GM19452 (cell line): ENCODE measurements at regions not wholly inside any gene's neighbourhood (a gene's known extent, or its start where the extent isn't known, plus 50 kb on each side); places are given as distances from the start of the nearest gene placed in this dataset.

Experiments used
- ATAC-seq: cut with Tn5 transposase; IDR thresholded peaks from one replicate; pipeline ENCODE4 v1.9.1; 2021; ENCODE audit not compliant: unreplicated experiment

DNA sequence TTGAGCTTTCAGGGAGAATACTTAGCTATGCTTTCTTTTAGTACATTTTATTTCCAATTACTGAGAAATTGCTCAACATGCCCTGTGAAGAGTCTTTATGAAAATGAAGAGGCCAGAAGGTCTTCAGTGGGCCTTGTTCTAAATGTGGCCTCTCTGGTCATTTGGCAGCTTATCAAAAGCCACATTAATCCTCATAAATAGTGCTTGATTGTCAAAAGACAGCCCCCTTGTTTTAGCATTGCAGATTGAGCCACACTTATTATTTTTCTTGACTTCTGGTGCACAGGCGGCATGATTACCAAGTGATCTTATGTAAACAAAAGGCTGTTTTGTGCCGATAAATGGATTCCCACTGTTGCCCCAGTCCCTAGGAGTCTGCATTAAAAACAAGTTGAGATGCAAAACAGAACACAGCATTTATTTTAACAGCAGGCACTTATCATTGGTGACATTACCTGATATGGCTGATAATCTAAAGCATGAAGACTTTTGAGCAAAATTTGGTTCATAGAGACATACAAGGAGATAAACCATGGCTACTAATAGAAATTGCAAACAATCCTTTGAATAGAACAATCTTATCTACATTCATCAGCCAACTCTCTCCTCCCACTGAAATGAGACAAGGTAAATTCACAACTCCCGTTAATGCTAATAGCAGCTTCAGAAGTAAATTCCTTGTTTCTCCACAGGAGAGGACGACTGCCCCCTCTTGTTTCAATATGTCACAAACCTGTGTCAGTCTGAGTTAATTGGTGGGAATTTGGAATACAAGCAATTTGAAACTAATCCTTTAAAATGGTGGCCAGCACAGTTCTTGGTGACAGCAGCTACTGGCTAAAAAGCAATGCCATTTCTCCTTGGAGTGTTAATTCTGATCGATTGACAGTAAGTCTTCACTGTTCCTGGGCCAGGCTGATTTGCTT lies 194.3 kb downstream of the NSUN3 start:
- ATAC-seq, result no peak

DNA sequence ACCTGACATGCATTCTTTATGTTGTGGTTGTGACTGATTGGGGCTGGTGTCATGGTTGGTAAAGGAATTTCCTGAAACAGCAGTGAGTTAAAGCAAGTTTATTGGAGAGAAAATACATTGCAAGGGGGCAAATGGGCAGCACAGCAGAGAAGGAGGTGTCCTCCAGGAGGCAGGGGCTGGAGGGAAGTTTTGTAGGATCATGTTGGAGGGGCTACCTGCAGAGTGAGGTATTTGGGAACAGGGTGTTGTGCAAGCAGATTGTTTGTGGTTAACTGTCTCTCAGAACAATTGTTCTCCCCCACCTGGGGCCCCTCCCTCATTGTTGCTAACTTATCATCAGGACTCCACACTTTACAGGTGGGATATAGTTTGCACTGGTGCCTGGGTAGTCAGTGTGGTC lies 196.0 kb downstream of the NSUN3 start:
- no peak for ATAC-seq

DNA sequence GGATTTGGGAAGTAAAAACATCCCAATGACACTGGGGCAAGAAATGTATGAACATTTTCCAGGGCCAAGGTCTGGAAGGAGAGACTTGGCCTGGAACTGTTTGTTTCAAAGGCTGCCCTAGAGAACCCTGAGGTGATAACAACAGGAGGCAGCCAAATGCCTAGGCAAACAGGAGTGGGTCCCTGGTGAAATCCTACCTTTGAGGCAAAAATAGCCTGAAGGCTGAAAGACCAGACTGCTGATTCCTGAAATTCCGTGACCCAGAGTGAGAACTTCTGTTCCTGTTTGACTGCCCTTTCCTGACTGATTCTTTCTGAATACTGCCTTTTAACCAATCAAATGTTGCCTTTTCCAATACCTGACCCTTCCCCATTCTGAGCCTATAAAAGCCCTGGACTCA lies 196.4 kb downstream of the NSUN3 start:
- no peak for ATAC-seq

DNA sequence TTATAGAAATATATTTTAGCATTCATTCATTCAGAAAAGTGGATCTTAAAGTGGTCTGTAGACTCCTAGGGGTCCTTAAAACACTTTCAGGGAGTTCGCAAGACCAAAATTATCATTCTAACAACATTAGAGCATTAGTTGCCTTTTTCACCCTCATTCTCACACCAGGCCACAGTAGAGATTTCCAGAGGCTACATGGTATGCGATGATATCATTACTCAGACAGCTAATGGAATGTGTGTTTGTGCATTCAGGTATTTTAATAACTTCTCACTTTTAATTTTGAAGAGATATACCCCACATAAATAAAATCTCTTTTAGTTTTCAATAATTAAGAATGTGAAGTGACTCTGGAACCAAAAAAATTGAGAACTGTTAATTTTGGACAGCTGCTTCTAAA lies 206.9 kb downstream of the NSUN3 start:
- no peak for ATAC-seq

DNA sequence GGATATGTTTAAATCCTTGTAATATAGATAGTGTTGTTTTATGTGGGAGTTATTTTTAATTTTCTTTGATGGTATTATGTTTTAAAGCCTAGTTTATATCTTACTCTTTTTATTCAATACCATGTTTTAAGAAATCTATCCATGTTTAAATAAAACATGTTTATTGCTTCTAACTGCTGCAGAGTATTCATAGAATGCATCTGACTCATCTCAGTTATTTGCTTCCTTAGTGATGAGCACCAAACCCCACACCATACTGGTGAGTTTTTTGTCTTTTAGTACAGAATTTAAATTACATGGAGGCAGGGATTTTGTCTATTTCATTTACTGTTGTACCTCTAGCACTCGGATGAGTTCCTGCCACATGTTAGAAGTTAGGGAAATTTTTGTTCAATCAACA lies 209.2 kb downstream of the NSUN3 start:
- no peak for ATAC-seq

DNA sequence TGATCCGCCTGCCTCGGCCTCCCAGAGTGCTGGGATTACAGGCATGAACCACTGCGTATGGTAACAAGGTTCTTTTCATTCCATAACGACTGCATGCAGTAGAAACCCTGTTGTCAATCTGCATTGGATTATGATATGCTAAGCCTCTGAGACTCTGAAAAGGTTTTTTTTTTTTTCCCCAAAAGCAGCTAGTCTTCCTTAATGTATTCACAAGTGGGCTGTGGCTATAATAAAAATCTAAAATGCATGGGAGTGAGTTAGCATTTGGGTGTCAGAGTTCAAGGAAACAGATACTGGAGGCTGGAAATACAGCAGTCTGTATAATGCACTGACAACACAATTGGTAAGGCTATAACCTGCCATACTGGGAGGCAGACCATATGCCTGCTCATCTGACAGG lies 218.1 kb downstream of the NSUN3 start:
- no peak for ATAC-seq

DNA sequence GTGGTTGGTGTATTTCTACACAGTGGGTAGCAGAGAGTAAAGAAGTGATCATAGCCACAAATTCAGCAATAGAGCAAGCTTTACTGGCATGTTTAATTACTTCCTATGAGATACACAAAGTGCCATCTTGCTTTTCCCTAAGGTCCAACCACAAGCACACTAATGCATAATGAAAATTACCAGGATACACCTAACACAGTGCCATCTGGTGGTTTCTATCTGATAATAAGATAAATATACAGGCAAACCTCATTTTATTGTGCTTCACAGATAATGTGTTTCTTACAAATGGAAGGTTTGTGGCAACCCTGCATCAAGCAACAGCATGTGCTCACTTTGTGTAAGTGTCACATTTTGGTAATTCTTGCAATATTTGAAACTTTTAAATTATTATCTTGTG lies 223.0 kb downstream of the NSUN3 start:
- no peak for ATAC-seq

DNA sequence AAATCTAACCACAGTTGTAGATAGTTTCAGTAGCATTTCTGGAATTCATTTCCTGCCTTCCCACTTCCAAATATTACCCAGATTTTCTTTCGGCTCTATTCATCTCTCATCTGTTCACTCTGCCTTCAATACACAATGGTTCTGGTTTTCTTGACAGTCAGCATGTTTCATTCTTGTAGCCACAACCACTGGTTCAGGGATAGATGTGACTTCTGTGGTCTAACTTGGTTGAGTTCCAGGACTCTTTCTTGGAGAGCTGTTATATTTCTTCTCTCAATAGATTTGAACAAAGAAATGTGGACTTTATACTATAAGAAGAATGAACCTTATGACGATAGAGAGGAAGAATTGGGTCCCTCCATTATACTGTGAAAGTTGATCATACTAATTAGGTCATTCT lies 228.8 kb downstream of the NSUN3 start:
- ATAC-seq, result no peak

DNA sequence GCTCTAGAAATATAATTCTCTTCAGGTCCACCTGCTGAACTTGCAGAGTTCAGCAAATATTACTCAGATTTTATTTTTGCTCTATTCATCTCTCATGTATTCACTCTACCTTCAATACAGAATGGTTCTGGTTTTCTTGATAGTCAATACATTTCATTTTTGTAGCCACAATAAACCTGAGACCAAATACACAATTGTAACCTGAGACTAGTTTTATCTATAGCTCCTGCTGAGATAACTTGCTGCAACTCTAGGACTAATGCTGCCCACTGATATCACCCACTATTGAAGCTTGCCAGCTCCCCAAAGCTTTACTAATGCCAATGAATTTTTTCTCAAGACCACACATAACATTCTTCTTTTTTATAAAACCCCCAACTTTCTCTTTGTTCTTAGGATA lies 229.3 kb downstream of the NSUN3 start:
- ATAC-seq, result no peak

DNA sequence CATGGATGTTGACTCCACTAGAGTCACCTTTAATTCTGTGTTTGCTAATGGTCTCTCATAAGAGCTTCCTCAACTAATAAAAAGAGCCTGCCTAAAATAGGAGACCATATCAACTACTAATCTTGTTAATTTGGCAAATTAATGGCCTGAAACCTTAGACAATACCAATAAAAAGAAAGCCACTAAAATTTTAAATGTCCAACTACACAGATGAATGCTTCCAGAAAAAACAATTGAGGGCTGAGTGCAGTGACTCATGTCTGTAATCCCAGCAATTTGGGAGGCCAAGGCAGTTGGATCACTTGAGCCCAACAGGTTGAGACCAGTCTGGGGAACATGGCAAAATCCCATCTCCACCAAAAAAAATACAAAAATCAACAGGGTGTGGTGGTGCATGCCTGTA lies 230.9 kb downstream of the NSUN3 start:
- ATAC-seq, result no peak

DNA sequence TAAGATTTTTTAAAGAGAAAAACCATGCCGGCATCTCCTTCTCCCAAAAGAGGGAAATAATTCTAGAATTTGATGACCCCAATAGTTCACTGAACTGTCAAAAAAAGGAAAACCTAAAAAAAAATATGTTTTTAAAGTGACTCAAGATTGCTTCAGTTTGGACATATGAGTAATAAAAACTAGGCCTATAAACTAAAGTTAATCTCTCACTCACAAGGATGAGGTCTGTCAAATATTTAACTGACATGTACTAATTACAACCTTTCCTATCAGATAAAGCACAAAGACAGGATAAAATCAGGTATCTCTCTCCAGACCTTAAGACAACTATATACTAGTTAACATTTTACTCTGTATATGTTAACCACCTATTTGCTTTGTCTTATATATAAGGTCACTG lies 231.9 kb downstream of the NSUN3 start:
- no peak for ATAC-seq

DNA sequence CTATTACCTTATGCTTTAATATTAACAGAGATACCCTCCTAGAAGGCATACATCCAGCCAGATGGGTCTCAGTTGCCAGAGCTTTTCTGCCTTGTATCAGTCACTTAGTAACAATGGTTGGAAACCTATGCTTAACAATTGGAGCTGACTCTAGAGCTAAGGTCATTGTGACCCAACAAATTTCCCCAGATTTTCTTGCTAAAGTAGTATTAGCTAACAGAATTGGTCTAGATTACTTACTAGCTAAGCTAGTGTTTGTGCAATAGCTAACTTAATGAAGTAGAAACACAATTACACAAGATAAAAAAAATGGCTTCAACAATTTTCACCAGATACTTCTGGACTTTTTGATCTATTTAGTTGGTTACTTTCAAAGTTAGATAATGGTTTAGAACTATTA lies 236.9 kb downstream of the NSUN3 start:
- ATAC-seq, result no peak

DNA sequence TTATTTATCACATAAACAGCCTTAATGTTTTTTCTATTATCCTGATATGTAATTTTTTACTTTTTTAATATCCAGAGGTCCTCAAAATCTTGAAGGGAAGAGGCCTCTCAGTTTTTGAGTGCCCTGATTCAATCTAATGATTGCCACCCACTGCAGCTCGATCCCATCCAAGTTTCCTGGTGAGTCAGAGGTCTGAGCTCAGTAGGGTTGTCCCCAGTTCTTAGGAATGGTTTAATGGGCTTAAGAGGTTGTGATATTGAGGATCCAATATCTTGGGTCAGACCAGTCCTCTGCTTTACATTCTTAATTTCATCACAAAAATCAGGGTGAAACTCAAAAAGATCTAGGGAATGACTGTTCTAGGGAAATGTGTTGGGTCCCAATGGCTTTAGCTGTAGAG lies 238.5 kb downstream of the NSUN3 start:
- ATAC-seq, result no peak

DNA sequence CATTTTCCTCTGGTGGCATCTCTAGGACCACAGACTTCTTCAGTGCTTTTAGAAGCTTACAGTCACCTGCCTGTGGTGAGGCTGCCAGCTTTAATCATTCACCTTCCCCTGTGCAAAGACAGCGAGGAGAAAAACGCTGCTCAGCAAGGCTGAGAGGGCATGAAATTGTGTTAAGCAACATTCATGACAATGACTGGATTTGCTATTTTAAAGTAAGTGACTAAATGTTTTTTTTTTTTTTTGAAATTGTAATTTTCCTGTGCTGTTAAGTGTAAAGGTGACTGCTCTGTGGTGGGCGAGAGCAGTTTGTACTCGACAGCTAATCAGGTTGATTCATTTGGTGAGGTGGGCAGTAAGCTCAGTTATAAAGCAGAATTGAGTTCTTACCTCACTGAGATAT lies 240.4 kb downstream of the NSUN3 start:
- no peak for ATAC-seq

DNA sequence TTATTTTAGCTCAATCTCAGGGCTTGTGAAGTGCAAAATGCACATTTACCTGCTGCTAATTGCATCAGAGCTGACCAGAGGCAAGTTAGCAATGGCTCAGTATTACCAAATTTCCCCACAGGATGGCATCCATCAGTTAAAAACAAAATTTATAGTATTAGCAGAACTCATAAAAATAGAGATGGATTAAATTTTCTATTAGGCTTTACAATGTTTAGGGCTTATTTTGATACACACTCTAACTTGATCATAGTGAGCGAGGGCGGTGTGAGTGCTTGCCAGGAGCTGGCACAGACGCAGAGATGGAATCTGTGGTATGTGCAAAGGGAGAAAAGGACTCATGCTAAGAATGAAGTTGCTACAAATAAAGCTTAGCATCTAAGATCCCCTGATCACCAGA lies 241.0 kb downstream of the NSUN3 start:
- ATAC-seq, result no peak

DNA sequence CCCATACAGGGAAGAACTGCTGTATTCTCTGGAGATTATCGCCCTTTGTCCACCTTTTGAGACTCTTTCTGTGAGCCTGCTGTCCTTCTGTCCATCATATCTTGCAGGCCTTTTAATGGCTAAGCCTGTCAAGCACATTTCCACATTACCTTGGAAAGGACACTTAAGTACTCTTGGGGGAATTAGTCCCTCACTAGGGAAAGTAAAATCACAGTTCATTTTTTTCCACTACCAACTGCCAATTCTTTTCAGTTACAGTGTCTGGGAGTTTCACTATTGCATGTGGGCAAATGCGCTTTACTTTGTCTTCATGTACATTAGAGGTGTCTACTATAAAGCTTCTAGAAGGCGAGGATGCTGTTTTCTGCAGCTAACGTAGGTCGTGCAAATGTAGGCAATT lies 242.1 kb downstream of the NSUN3 start:
- no peak for ATAC-seq

DNA sequence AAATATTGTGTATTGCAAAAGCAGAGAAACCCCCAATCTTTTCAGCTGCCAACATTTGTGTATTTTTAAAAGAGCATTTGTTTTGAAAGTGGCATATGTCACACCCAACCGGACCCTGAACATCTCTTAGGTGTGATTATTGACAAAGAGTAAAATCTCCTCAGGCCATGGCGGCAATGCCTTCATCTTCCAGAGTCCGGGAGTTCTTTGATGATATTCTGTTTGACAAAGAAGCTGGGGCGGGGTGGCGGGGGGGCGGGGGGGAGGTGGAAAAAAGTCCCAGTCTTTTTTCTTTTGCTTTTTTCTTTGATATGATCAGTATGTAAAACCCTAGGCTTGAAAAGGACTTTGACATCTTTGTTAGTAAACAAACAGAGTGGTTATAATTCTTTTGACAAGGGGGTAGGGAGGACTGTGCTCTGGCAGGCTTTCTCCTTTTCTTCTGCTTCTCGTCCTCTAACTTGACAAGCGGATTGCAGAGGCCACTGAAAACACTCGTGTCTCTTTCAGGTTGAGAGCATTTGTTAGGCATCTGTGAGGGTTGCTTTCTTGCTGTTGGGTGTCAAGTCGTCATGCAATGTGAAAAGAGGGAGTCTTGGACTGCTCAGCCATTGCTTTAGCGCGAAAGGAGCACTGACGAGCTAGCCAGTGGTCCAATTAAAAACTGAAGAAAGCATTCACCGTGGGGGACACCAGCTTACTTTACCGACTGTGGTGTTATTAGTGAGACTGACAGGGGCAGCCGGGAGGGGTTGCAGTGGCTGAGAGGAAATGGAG lies 243.2 kb downstream of the NSUN3 start:
- no peak for ATAC-seq

DNA sequence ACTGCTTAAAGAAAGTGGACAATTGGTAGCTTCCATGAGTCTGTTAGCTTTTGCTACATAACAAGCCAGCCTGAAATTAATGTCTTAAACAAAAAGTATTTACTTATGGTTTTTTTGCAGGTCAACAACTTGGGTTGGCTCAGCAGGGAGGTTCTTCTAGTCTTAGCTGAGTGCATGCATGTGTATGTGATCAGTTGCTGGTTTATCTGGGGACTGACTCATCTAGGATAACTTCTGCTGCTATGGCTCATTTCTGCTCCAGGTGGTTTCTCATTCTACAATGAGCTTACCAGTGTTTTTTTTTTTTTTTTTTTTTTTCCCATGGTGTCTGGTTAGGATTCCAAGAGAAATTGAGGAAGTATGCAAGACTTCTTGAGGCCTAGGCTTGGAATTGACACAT lies 244.7 kb downstream of the NSUN3 start:
- no peak for ATAC-seq

DNA sequence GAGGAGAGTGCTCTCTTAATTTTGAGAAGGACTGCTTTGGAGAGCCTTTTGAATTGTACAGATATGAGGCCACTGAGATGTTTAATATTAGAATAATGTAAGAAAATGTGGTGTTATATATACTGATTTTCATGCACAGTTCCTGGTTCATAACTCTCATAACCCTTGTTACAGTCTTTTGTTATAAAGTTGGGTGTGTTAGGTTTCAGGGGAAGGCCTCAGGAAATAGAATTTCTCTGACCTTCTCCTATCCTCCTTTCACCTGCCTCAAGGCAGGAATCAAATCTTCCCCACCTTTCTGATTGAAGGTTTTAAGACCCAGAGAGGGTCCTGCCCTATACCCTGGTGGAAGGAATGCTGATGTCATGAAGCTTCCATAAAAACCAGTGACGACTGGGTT lies 245.9 kb downstream of the NSUN3 start:
- ATAC-seq, result no peak

DNA sequence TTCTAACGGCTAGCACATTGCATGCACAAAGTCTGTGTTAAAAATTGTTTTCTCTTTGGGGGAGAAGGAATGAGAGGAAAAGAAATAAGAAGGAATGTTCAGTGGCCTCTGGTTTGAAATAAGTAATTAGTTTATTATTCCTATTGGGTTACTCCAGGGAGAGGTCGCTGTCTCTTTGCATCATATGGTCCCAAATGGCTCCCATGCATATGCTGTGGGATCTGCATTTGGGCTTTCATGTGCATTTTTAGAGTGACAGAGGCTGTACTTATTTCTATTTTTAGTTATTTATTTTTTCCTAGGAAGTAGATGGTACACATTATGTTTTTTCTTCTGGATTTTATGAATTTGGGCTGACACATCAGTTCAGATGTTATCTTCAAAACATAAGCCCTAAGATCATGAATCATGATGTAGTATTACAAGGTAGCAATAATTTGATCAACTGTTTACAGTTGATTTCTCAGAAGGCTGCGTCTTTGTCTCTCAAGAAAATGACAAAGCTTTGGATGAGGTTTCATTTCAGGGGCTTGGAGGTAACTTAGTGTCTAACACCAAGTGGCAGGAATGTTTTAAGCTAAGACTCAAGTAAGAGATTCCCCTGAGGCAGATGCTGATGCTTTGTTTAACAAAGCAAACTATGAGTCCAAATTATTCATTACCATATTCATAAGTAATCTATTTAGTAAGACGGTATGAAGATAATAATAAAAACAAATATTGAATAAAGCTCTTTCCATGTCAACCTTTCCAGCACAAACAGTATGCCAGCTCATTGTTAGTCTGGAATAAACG lies 247.7 kb downstream of the NSUN3 start:
- no peak for ATAC-seq

DNA sequence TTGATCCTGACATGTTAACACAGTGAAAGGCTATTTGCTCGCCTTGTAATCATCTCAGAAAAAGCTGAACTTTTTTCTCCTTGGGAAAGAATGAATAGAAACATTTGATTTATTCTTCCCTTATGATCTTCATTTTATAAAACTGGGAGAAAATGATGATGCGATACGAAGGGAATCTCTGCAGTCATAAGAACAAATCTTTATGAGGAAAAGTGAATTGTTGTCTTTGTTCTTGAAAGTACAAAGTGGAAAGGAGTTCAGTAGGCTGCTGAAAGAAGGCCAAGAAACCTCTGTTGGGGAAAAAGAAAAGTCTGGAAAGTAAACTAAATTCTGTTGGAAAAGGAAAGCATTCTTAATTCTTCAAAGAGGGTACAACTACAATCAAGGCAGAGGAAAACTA lies 248.8 kb downstream of the NSUN3 start:
- ATAC-seq, result no peak
